ENCODE measurements at regions not wholly inside any gene's neighbourhood (a gene's known extent, or its start where the extent isn't known, plus 50 kb on each side); places are given as distances from the start of the nearest gene placed in this dataset.

- POLR2A ChIA-PET: no interaction called here
Observed at GRCh38 chr2:8054070-8054469, 627.8 kb upstream of the ID2 start.

More at GRCh38 chr2:8054070-8054469, 627.8 kb upstream of the ID2 start:
- Histone ChIP-seq H3K27ac (ENCODE audit: low read depth, low read length) (no peak overlapping the region), H3K36me3 (ENCODE audit: control insufficient read depth in 1 of 2, insufficient read depth in 2 of 2, low read length in 2 of 2) (no peaks in the 10 kb centered on the region), H3K4me2 (ENCODE audit: low read length) (no peak overlapping the region), H3K79me2 (ENCODE audit: insufficient read depth, low read length) (no peaks in the 10 kb centered on the region), H3K4me3 (replicated peaks in 1 of 2; ENCODE audit: low read depth in 1 of 2, low read length in 2 of 2) (no peak overlapping the region), H3K9ac (ENCODE audit: low read length) (no peak overlapping the region), H4K20me1 (ENCODE audit: insufficient read depth) (no peaks in the 10 kb centered on the region), H2AFZ (ENCODE audit: low read depth, low read length, poor library complexity, severe bottlenecking) (no peak overlapping the region), H3K9me2 (ENCODE audit: insufficient read depth) (no peaks in the 10 kb centered on the region), H3K27me3 (ENCODE audit: insufficient read depth, low read length) (no peaks in the 10 kb centered on the region), H3K4me1 (ENCODE audit: control insufficient read depth in 1 of 2, insufficient read depth in 2 of 2, low read length in 2 of 2) (peaks cover 0 to 6% of the 10 kb centered on the region in 2 experiments; a peak in 1 of 4 replicates), H3K9me3 (ENCODE audit: control insufficient read depth in 1 of 2, insufficient read depth in 1 of 2, low read depth in 1 of 2, low read length in 2 of 2) (no peaks in the 10 kb centered on the region)
- no peak for ATAC-seq
- intact Hi-C loops (cut with micrococcal nuclease): no loop called here
- ChIA-PET RAD21 (ENCODE audit: low non-redundant PET in 1 of 2, low total read pairs in 2 of 2, uncharacterized antibody in 2 of 2, unreplicated experiment in 2 of 2) (no interaction called here), CTCF (no interaction called here)
- DNase-seq (ENCODE audit: low read depth, low spot score): no peak
- TF ChIP-seq POLR2A (IDR thresholded peaks at IDR 0.05; ENCODE audit: borderline replicate concordance, extremely low read depth, insufficient read depth, insufficient read length): no peak
- TF ChIP-seq JUND (IDR thresholded peaks at IDR 0.05): no peak
- no peak for TF ChIP-seq YY1 (IDR thresholded peaks at IDR 0.05; ENCODE audit: extremely low read depth, insufficient replicate concordance, low read depth, low read length)
- TF ChIP-seq RAD21 (IDR thresholded peaks at IDR 0.05; ENCODE audit: low read depth): no peak
- no peak for TF ChIP-seq MAX (IDR thresholded peaks at IDR 0.05)
- TF ChIP-seq ZFX (IDR thresholded peaks at IDR 0.05): no peak
- TF ChIP-seq CTCF (IDR thresholded peaks at IDR 0.05 in 2 of 3, conservative IDR thresholded peaks at IDR 0.05 in 1 of 3; ENCODE audit: borderline replicate concordance in 1 of 3, insufficient read depth in 1 of 3, low read depth in 2 of 3, low read length in 2 of 3): no peak
- TF ChIP-seq SP1 (IDR thresholded peaks at IDR 0.05; ENCODE audit: low read depth): no peak
- no peak for TF ChIP-seq SIN3A (IDR thresholded peaks at IDR 0.05; ENCODE audit: low read depth)
- no peak for TF ChIP-seq ELF1 (IDR thresholded peaks at IDR 0.05; ENCODE audit: borderline replicate concordance, low read depth)
- TF ChIP-seq CEBPB (IDR thresholded peaks at IDR 0.05; ENCODE audit: low read depth): no peak
- TF ChIP-seq EZH2phosphoT487 (IDR thresholded peaks at IDR 0.05; ENCODE audit: borderline replicate concordance): no peak
- no peak for TF ChIP-seq TCF7L2 (IDR thresholded peaks at IDR 0.05; ENCODE audit: borderline replicate concordance, extremely low read depth, insufficient read depth, insufficient read length)
- TF ChIP-seq CBX3 (IDR thresholded peaks at IDR 0.05; ENCODE audit: low read depth): no peak
- no peak for TF ChIP-seq POLR2AphosphoS5 (IDR thresholded peaks at IDR 0.05; ENCODE audit: low read depth, low read length)
- no peak for TF ChIP-seq ZBTB33 (IDR thresholded peaks at IDR 0.05; ENCODE audit: extremely low read depth, insufficient replicate concordance, low read length)
- no peak for TF ChIP-seq SRF (IDR thresholded peaks at IDR 0.05; ENCODE audit: low read depth)
- no TSS peak for BruUV-seq (replicated peaks)
